ENCODE measurements at regions not wholly inside any gene's neighbourhood (a gene's known extent, or its start where the extent isn't known, plus 50 kb on each side); places are given as distances from the start of the nearest gene placed in this dataset.

DNA sequence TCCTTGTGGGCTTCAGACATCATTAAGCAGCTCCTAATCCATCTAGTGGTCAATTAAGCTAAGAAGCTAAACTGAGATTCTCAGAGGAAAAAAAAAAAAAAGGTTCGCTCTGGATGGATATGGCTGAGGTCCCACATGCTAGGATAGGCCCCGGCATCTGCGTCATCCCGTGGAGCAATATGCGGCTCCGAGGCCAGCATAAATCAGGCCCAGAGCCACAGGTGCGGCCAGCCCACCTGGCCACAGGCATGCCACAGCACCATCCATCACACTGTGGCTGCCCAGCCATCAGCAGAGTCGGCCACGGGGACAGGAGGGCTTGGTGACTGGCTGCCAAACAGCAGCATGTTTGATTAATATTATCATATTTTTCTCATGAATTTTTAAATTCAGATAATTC lies 106.9 kb upstream of the TIAM1 start:
- H3K4me3 ChIP-seq (ENCODE audit: low read depth, low read length) = no peak overlapping the region
- no peak for DNase-seq (ENCODE audit: low read depth)
- in situ Hi-C loops (cut with HindIII; ENCODE audit: low sequenced_read_pairs) = no loop called here
- TF ChIP-seq, protein P1, sequence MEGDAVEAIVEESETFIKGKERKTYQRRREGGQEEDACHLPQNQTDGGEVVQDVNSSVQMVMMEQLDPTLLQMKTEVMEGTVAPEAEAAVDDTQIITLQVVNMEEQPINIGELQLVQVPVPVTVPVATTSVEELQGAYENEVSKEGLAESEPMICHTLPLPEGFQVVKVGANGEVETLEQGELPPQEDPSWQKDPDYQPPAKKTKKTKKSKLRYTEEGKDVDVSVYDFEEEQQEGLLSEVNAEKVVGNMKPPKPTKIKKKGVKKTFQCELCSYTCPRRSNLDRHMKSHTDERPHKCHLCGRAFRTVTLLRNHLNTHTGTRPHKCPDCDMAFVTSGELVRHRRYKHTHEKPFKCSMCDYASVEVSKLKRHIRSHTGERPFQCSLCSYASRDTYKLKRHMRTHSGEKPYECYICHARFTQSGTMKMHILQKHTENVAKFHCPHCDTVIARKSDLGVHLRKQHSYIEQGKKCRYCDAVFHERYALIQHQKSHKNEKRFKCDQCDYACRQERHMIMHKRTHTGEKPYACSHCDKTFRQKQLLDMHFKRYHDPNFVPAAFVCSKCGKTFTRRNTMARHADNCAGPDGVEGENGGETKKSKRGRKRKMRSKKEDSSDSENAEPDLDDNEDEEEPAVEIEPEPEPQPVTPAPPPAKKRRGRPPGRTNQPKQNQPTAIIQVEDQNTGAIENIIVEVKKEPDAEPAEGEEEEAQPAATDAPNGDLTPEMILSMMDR (IDR thresholded peaks at IDR 0.05; ENCODE audit: low read depth, low read length, missing control alignments) = no peak

DNA sequence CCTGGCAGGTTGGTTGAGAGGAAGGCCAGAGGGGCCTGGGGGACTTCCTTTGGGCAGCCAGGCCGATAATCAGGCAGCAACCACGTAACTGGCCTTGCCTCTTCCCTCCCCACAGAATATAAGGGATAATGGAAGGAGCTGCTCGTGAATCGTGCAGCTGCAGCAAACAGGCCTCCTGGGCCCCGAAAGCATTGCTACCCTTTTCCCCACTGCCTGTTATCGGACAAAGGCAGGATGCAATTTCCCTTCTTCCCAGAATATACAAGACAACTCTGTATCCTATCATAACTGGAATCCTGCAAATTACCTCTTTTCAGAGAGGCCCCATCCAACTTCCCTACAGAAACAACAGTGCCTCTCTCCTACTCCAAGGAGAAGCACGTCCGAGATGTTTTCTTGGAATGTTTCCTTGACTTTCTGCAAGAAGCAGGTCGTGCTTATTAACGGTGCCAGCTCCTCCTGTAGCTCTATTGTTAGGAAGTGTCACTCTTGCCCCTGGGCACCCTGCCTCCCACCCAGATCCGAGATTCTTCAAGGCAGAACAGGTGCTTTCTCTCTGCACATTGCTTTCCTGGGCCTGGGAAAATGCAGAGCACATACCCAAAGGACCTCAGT lies 106.0 kb upstream of the TIAM1 start:
- TF ChIP-seq, protein P1 (IDR thresholded peaks at IDR 0.05; ENCODE audit: low read depth, low read length, missing control alignments) = no peak
- no peak overlapping the region for H3K4me3 ChIP-seq (ENCODE audit: low read depth, low read length)
- in situ Hi-C loops (cut with HindIII; ENCODE audit: low sequenced_read_pairs) = no loop called here
- DNase-seq (ENCODE audit: low read depth) = no peak

DNA sequence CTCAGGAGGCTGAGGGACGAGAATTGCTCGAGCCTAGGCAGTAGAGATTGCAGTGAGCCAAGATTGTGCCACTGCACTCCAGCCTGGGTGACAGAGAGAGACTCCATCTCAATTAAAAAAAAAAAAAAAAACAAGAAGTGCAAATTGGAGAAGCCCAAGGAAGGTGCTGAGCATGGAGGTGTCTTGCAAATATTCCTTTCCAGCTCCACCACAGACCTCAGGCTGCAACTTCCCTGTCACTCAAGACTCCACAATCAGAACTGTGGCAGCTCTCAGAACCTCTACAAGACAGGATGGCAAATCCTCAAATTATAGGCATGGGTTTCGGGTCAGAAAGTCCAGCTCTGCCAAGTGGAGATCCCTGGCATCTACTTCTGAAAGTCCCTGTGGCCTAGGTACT lies 104.4 kb upstream of the TIAM1 start:
- H3K4me3 ChIP-seq (ENCODE audit: low read depth, low read length) = no peak overlapping the region
- TF ChIP-seq, protein P1 (IDR thresholded peaks at IDR 0.05; ENCODE audit: low read depth, low read length, missing control alignments) = no peak
- in situ Hi-C loops (cut with HindIII; ENCODE audit: low sequenced_read_pairs) = no loop called here
- no peak for DNase-seq (ENCODE audit: low read depth)

DNA sequence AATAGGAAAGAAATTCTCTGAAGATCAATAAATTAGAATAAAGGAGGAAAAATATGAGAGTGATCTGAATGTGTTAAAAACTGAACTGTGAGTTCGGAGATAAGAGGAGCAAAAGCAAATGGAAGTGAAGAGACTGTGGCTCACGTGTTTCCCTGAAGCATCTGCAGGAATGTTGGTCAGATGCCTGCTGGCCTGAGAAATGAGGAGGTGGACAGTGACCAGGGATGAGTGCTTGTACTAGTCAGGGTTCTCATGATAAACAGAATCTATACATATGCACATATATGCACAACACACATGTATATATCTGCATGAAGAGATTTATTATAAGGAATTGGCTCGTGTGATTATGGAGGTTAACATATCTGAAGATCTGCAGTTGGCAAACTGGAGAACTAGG lies 103.4 kb upstream of the TIAM1 start:
- H3K4me3 ChIP-seq (ENCODE audit: low read depth, low read length) = no peak overlapping the region
- DNase-seq (ENCODE audit: low read depth) = no peak
- TF ChIP-seq, protein P1 (IDR thresholded peaks at IDR 0.05; ENCODE audit: low read depth, low read length, missing control alignments) = no peak
- in situ Hi-C loops (cut with HindIII; ENCODE audit: low sequenced_read_pairs) = no loop called here

DNA sequence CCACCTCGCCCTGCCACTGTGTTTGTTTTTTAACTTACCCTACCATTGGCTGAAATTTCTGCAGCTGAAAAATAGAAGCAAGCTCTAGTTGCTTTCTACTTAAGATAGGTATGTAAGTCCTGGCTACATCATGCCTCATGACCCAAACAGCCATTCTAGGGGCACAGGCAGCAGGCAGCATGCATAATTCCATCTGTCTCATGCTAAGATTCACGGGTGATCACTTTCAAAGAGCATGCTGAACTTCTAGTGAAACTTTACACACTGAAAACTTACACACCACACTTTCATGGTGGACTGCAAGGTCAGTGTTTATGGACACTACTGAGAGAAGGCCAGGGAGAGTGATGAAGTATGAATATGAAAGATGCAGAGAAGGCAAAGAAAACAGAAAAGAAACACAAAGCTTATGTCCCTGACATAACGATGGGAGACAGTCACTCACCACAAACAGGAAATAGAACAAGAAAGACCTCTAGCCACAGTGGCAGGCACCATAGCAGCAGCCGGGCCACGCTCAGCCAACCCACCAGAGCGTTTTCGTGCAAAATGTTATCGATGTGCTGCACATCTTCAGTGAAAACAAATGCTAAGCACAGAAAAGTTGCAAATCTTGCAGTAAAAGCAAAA lies 102.3 kb upstream of the TIAM1 start:
- no peak for DNase-seq (ENCODE audit: low read depth)
- TF ChIP-seq, protein P1 (IDR thresholded peaks at IDR 0.05; ENCODE audit: low read depth, low read length, missing control alignments) = no peak
- H3K4me3 ChIP-seq (ENCODE audit: low read depth, low read length) = no peak overlapping the region
- in situ Hi-C loops (cut with HindIII; ENCODE audit: low sequenced_read_pairs) = no loop called here

DNA sequence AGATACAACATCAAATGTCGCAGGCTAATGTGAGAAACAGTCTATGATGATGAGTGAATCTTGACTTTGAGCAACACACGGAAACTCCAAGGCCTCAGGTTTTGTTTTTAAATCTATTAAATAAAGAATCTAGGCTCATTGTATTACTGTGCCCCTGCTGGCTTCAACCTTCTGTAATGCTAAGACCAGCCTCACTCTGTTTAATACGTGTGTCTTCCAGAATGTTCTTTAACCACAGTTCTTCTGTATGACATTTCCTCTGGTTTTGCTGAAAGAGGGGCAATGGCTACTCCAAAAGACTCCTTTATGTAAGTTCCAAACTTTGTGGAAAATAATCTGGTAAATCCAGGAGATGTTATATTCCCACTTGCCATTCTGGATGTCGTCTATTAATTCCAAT lies 101.1 kb upstream of the TIAM1 start:
- in situ Hi-C loops (cut with HindIII; ENCODE audit: low sequenced_read_pairs) = no loop called here
- no peak overlapping the region for H3K4me3 ChIP-seq (ENCODE audit: low read depth, low read length)
- DNase-seq (ENCODE audit: low read depth) = no peak
- TF ChIP-seq, protein P1 (IDR thresholded peaks at IDR 0.05; ENCODE audit: low read depth, low read length, missing control alignments) = no peak

All from astrocyte of the cerebellum (primary cell).